Activated CD4-positive, alpha-beta T cell treated with anti-CD3 and anti-CD28 coated beads for 36 hours (primary cell): ENCODE measurements at regions not wholly inside any gene's neighbourhood (a gene's known extent, or its start where the extent isn't known, plus 50 kb on each side); places are given as distances from the start of the nearest gene placed in this dataset.

Experiments
- ATAC-seq: fragments of 200-7000 bp; cut with Tn5 transposase; one replicate; pipeline ENCODE4 v1.10.0; 2021; ENCODE audit warnings: mild to moderate bottlenecking, moderate library complexity
- CTCF ChIA-PET: fragments of 350-600 bp; sonication (Branson Sonifier 250); formaldehyde crosslinking; loops from one replicate; lab custom pipeline; 2021; ENCODE audit warnings: antibody characterized with exemption; lab: Charles Lee
- POLR2A ChIA-PET: fragments of 350-600 bp; sonication (Branson Sonifier 250); formaldehyde crosslinking; loops from one replicate; lab custom pipeline; 2021; ENCODE audit warnings: antibody characterized with exemption, inconsistent platforms; lab: Charles Lee
- DNase-seq: peaks from one replicate; pipeline ENCODE4 v3.0.0-alpha.2; 2020
- H3K27ac Mint-ChIP-seq: one replicate; pipeline ENCODE4 v1.8.0; 2021; ENCODE audit warnings: mixed read lengths
- H3K27me3 Mint-ChIP-seq: one replicate; pipeline ENCODE4 v1.8.0; 2021; ENCODE audit warnings: mixed read lengths
- H3K36me3 Mint-ChIP-seq: one replicate; pipeline ENCODE4 v1.8.0; 2021; ENCODE audit warnings: low read depth, mixed read lengths
- H3K4me1 Mint-ChIP-seq: one replicate; pipeline ENCODE4 v1.8.0; 2021; ENCODE audit warnings: mixed read lengths
- H3K4me3 Mint-ChIP-seq: one replicate; pipeline ENCODE4 v1.8.0; 2021; ENCODE audit warnings: mild to moderate bottlenecking, moderate library complexity, mixed read lengths
- H3K9me3 Mint-ChIP-seq: one replicate; pipeline ENCODE4 v1.8.0; 2021; ENCODE audit warnings: low read depth, mixed read lengths
- intact Hi-C, 2 experiments: fragments of 100-400 bp; cut with DNase I in 1 of 2; cut with micrococcal nuclease in 1 of 2; formaldehyde crosslinking; loops; one replicate each; pipeline versions ENCODE4 v1.14.2 to v1.15.1; 2022 to 2024; cut with DNase I, micrococcal nuclease

GRCh38 chr4:11116940-11117339, 311.8 kb downstream of the HS3ST1 start:
- ATAC-seq (no peak), DNase-seq (no peak)
- ChIA-PET CTCF (no interaction called here), POLR2A (no interaction called here)
- intact Hi-C loops = no loop called here
- H3K27ac Mint-ChIP-seq = no peak overlapping the region
- no peaks in the 10 kb centered on the region for H3K36me3 Mint-ChIP-seq
- peaks cover 4% of the 10 kb centered on the region for H3K4me1 Mint-ChIP-seq
- H3K9me3 Mint-ChIP-seq = no peaks in the 10 kb centered on the region
- H3K4me3 Mint-ChIP-seq = no peak overlapping the region
- no peaks in the 10 kb centered on the region for H3K27me3 Mint-ChIP-seq

GRCh38 chr4:11111876-11112275, 316.8 kb downstream of the HS3ST1 start:
- Mint-ChIP-seq H3K4me3 (no peak overlapping the region), H3K9me3 (no peaks in the 10 kb centered on the region), H3K4me1 (no peaks in the 10 kb centered on the region), H3K27ac (no peak overlapping the region), H3K36me3 (no peaks in the 10 kb centered on the region), H3K27me3 (no peaks in the 10 kb centered on the region)
- ATAC-seq = no peak
- intact Hi-C loops = no loop called here
- DNase-seq = no peak
- POLR2A ChIA-PET = no interaction called here
- CTCF ChIA-PET = no interaction called here

- Mint-ChIP-seq H3K27ac (no peak overlapping the region), H3K9me3 (no peaks in the 10 kb centered on the region), H3K27me3 (no peaks in the 10 kb centered on the region), H3K4me1 (no peaks in the 10 kb centered on the region), H3K36me3 (no peaks in the 10 kb centered on the region), H3K4me3 (no peak overlapping the region)
- POLR2A ChIA-PET = no interaction called here
- ATAC-seq (no peak), DNase-seq (no peak)
- CTCF ChIA-PET = no interaction called here
- intact Hi-C loops = no loop called here
These were observed 317.3 kb downstream of the HS3ST1 start for GRCh38 chr4:11111370-11111769.

GRCh38 chr4:11106759-11107158, 321.9 kb downstream of the HS3ST1 start:
- Mint-ChIP-seq H3K27ac (no peak overlapping the region), H3K27me3 (no peaks in the 10 kb centered on the region), H3K36me3 (no peaks in the 10 kb centered on the region), H3K4me1 (no peaks in the 10 kb centered on the region), H3K9me3 (no peaks in the 10 kb centered on the region), H3K4me3 (no peak overlapping the region)
- CTCF ChIA-PET = no interaction called here
- ATAC-seq (no peak), DNase-seq (no peak)
- intact Hi-C loops = no loop called here
- POLR2A ChIA-PET = interaction anchor here (0.6 kb wide), 1 partner anchor 191 kb away, joined by 3 read pairs; no protein-coding TSS in a partner anchor

- DNase-seq (no peak), ATAC-seq (peak; percentile 51)
- H3K4me3 Mint-ChIP-seq = no peak overlapping the region
- ChIA-PET CTCF (interaction anchor here (0.5 kb wide), 1 partner anchor 563 kb away, joined by 4 read pairs; no protein-coding TSS in a partner anchor), POLR2A (interaction anchor here (0.6 kb wide), 1 partner anchor 190 kb away, joined by 3 read pairs; no protein-coding TSS in a partner anchor)
- no peaks in the 10 kb centered on the region for H3K27me3 Mint-ChIP-seq
- no peaks in the 10 kb centered on the region for H3K36me3 Mint-ChIP-seq
- H3K4me1 Mint-ChIP-seq = no peaks in the 10 kb centered on the region
- intact Hi-C loops = no loop called here
- H3K9me3 Mint-ChIP-seq = no peaks in the 10 kb centered on the region
- no peak overlapping the region for H3K27ac Mint-ChIP-seq
These were observed 322.5 kb downstream of the HS3ST1 start for GRCh38 chr4:11106190-11106589.

- intact Hi-C loops = no loop called here
- no peak for ATAC-seq
- H3K4me3 Mint-ChIP-seq = no peak overlapping the region
- POLR2A ChIA-PET = no interaction called here
- DNase-seq = peak; percentile 8
- CTCF ChIA-PET = interaction anchor here (0.5 kb wide), 1 partner anchor 563 kb away, joined by 4 read pairs; no protein-coding TSS in a partner anchor
- H3K27me3 Mint-ChIP-seq = no peaks in the 10 kb centered on the region
- no peaks in the 10 kb centered on the region for H3K4me1 Mint-ChIP-seq
- no peak overlapping the region for H3K27ac Mint-ChIP-seq
- H3K9me3 Mint-ChIP-seq = no peaks in the 10 kb centered on the region
- H3K36me3 Mint-ChIP-seq = no peaks in the 10 kb centered on the region
These were observed 323.0 kb downstream of the HS3ST1 start for GRCh38 chr4:11105715-11106114.

- intact Hi-C loops = no loop called here
- ATAC-seq (no peak), DNase-seq (no peak)
- Mint-ChIP-seq H3K9me3 (no peaks in the 10 kb centered on the region), H3K36me3 (no peaks in the 10 kb centered on the region), H3K4me1 (peaks cover 5% of the 10 kb centered on the region), H3K27me3 (no peaks in the 10 kb centered on the region), H3K27ac (no peak overlapping the region), H3K4me3 (no peak overlapping the region)
- ChIA-PET POLR2A (no interaction called here), CTCF (interaction anchor here (0.5 kb wide), 1 partner anchor 31 kb away, joined by 3 read pairs; no protein-coding TSS in a partner anchor)
These were observed 330.2 kb downstream of the HS3ST1 start for GRCh38 chr4:11098461-11098860.

GRCh38 chr4:11097725-11098124, 331.0 kb downstream of the HS3ST1 start:
- no peaks in the 10 kb centered on the region for H3K9me3 Mint-ChIP-seq
- intact Hi-C loops = no loop called here

GRCh38 chr4:11081006-11081405, 347.7 kb downstream of the HS3ST1 start:
- H3K9me3 Mint-ChIP-seq = no peaks in the 10 kb centered on the region
- CTCF ChIA-PET = interaction anchor here (0.6 kb wide), 1 partner anchor 991 kb away, joined by 3 read pairs; no protein-coding TSS in a partner anchor
- H3K4me1 Mint-ChIP-seq = no peaks in the 10 kb centered on the region
- DNase-seq = no peak
- no peaks in the 10 kb centered on the region for H3K36me3 Mint-ChIP-seq
- no peak for ATAC-seq
- no peak overlapping the region for H3K27ac Mint-ChIP-seq
- intact Hi-C loops = no loop called here
- POLR2A ChIA-PET = no interaction called here
- H3K27me3 Mint-ChIP-seq = no peaks in the 10 kb centered on the region
- no peak overlapping the region for H3K4me3 Mint-ChIP-seq

More at GRCh38 chr4:11097725-11098124, 331.0 kb downstream of the HS3ST1 start:
- Mint-ChIP-seq H3K4me3 (no peak overlapping the region), H3K36me3 (no peaks in the 10 kb centered on the region), H3K27ac (no peak overlapping the region), H3K4me1 (peaks cover 5% of the 10 kb centered on the region), H3K27me3 (no peaks in the 10 kb centered on the region)
- ATAC-seq = no peak
- ChIA-PET CTCF (no interaction called here), POLR2A (no interaction called here)
- DNase-seq = no peak

GRCh38 chr4:11079171-11079570, 349.5 kb downstream of the HS3ST1 start:
- Mint-ChIP-seq H3K4me3 (no peak overlapping the region), H3K27me3 (no peaks in the 10 kb centered on the region), H3K27ac (no peak overlapping the region), H3K9me3 (no peaks in the 10 kb centered on the region), H3K36me3 (no peaks in the 10 kb centered on the region), H3K4me1 (no peaks in the 10 kb centered on the region)
- CTCF ChIA-PET = no interaction called here
- no peak for DNase-seq
- no peak for ATAC-seq
- intact Hi-C loops = no loop called here
- POLR2A ChIA-PET = no interaction called here

GRCh38 chr4:11074581-11075241, 354.0 kb downstream of the HS3ST1 start:
- Mint-ChIP-seq H3K4me3 (no peak overlapping the region), H3K9me3 (no peaks in the 10 kb centered on the region), H3K36me3 (no peaks in the 10 kb centered on the region), H3K4me1 (no peaks in the 10 kb centered on the region), H3K27ac (no peak overlapping the region), H3K27me3 (no peaks in the 10 kb centered on the region)
- intact Hi-C loops = no loop called here
- DNase-seq (no peak), ATAC-seq (no peak)
- CTCF ChIA-PET = no interaction called here
- POLR2A ChIA-PET = no interaction called here

- H3K9me3 Mint-ChIP-seq = no peaks in the 10 kb centered on the region
- ATAC-seq (no peak), DNase-seq (no peak)
- POLR2A ChIA-PET = no interaction called here
- no peaks in the 10 kb centered on the region for H3K36me3 Mint-ChIP-seq
- intact Hi-C loops = no loop called here
- no peak overlapping the region for H3K4me3 Mint-ChIP-seq
- H3K27me3 Mint-ChIP-seq = no peaks in the 10 kb centered on the region
- H3K27ac Mint-ChIP-seq = no peak overlapping the region
- CTCF ChIA-PET = no interaction called here
- H3K4me1 Mint-ChIP-seq = no peaks in the 10 kb centered on the region
These were observed 355.1 kb downstream of the HS3ST1 start for GRCh38 chr4:11073621-11074051.
